Gastrocnemius medialis (tissue), 4 donors: ENCODE measurements at regions not wholly inside any gene's neighbourhood (a gene's known extent, or its start where the extent isn't known, plus 50 kb on each side); places are given as distances from the start of the nearest gene placed in this dataset.

Experiments
- POLR2A ChIP-seq, 2 donors: fragments of 450-650 bp; IDR thresholded peaks; one replicate each; pipeline ENCODE4 v1.6.1; 2017; ENCODE audit warnings: antibody characterized with exemption in 2 of 2, mild to moderate bottlenecking in 2 of 2, moderate library complexity in 2 of 2
- TF ChIP-seq, protein P1 (sequence below), 5 experiments: fragments of 450-650 bp in 3 of 5; fragments of 200-600 bp in 2 of 5; sonication (generic) in 2 of 5; IDR thresholded peaks in 4 of 5; conservative IDR thresholded peaks in 1 of 5; 1 replicate in 4 of 5; 2 replicates in 1 of 5; pipeline ENCODE4 v1.5.1; 2016 to 2019; ENCODE audit warnings: antibody characterized with exemption in 5 of 5, mild to moderate bottlenecking in 3 of 5, moderate library complexity in 3 of 5

DNA sequence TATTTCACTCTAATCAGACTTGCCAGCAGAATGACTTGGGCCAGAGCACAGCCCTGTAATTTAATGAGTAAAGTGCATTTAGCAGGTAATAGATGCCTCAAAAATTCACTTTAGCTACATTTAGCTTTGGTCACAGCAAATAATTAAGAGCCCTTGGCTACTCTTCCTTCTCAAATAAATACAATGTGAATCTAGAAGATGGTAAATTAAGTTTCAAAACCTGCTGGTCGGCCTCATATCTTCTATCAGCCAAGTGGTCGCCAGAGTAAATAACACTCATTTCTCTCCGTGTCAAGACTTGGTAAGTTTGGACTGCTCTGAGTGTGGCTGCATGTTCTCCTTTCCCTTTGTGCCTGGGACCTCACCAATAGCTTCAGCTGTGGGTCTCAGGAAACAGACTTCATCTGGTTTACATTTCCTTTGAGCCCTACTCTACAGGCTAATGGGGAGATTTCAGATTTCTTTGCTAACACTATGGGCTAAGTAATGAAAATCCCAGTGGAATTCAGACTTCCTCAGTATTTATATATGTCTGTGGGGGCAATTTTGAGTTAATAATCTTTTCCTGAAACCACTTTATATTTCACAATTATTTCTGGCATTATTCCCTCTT lies 375.8 kb downstream of the RBM43 start:
- no peak for TF ChIP-seq POLR2A (IDR thresholded peaks at IDR 0.05)
- TF ChIP-seq, protein P1, sequence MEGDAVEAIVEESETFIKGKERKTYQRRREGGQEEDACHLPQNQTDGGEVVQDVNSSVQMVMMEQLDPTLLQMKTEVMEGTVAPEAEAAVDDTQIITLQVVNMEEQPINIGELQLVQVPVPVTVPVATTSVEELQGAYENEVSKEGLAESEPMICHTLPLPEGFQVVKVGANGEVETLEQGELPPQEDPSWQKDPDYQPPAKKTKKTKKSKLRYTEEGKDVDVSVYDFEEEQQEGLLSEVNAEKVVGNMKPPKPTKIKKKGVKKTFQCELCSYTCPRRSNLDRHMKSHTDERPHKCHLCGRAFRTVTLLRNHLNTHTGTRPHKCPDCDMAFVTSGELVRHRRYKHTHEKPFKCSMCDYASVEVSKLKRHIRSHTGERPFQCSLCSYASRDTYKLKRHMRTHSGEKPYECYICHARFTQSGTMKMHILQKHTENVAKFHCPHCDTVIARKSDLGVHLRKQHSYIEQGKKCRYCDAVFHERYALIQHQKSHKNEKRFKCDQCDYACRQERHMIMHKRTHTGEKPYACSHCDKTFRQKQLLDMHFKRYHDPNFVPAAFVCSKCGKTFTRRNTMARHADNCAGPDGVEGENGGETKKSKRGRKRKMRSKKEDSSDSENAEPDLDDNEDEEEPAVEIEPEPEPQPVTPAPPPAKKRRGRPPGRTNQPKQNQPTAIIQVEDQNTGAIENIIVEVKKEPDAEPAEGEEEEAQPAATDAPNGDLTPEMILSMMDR (IDR thresholded peaks at IDR 0.05 in 4 of 5, conservative IDR thresholded peaks at IDR 0.05 in 1 of 5) = no peak
